SK-N-SH (cell line): ENCODE measurements at regions not wholly inside any gene's neighbourhood (a gene's known extent, or its start where the extent isn't known, plus 50 kb on each side); places are given as distances from the start of the nearest gene placed in this dataset.

Source experiments
- CTCF ChIA-PET: fragments of 300-600, 350-600 bp; formaldehyde crosslinking; extraction: SDS; loops from one replicate; lab custom pipeline; 2021; lab: Yijun Ruan, JAX
- POLR2A ChIA-PET: fragments of 350-600 bp; sonication (Branson Sonifier 250); formaldehyde crosslinking; extraction: SDS; loops from one replicate; lab custom pipeline; 2020; ENCODE audit warnings: antibody characterized with exemption, inconsistent platforms; lab: Yijun Ruan, JAX
- DNase-seq: peaks from one replicate; pipeline ENCODE4 v3.0.0; 2012
- H2AFZ ChIP-seq: fragments of 200-600 bp; sonication (generic); 2 replicates; pipeline ENCODE4 v1.8.1; 2016; ENCODE audit warnings: antibody characterized with exemption, mild to moderate bottlenecking, low read depth
- H3F3A ChIP-seq: fragments of 200-600 bp; sonication (generic); replicated peaks from 2 replicates; pipeline ENCODE3; 2016; ENCODE audit warnings: antibody characterized with exemption, mild to moderate bottlenecking; ENCODE audit not compliant: insufficient read depth
- H3K27ac ChIP-seq, 2 experiments: fragments of 200-500 bp in 1 of 2; fragments of 200-600 bp in 1 of 2; sonication (Bioruptor generic) in 1 of 2; sonication (generic), shearing (Covaris generic) in 1 of 2; 2 replicates each; pipeline versions ENCODE4 v1.5.1 to v1.6.1; 2014 to 2016; ENCODE audit warnings: low read depth in 2 of 2, inconsistent platforms in 1 of 2, low read length in 1 of 2, mild to moderate bottlenecking in 1 of 2, mixed read lengths in 1 of 2
- H3K27me3 ChIP-seq: fragments of 200-600 bp; sonication (generic), shearing (Covaris generic); 2 replicates; pipeline ENCODE4 v1.6.1; 2016; ENCODE audit warnings: mixed run types; ENCODE audit not compliant: insufficient read depth
- H3K36me3 ChIP-seq, 2 experiments: fragments of 200-500 bp in 1 of 2; fragments of 200-600 bp in 1 of 2; sonication (Bioruptor generic) in 1 of 2; sonication (generic) in 1 of 2; replicated peaks in 1 of 2; 2 replicates each; pipeline versions ENCODE3 to v1.5.1; 2014 to 2016; ENCODE audit warnings: low read length in 1 of 2, mild to moderate bottlenecking in 1 of 2; ENCODE audit not compliant: insufficient read depth in 2 of 2, control insufficient read depth in 1 of 2
- H3K4me1 ChIP-seq, 2 experiments: fragments of 200-500 bp in 1 of 2; fragments of 200-600 bp in 1 of 2; sonication (Bioruptor generic) in 1 of 2; sonication (generic), shearing (Covaris generic) in 1 of 2; 2 replicates each; pipeline versions ENCODE4 v1.5.1 to v1.6.1; 2014 to 2016; ENCODE audit warnings: low read depth in 1 of 2, low read length in 1 of 2, mixed run types in 1 of 2; ENCODE audit not compliant: insufficient read depth in 2 of 2, control insufficient read depth in 1 of 2
- H3K4me2 ChIP-seq: fragments of 200-600 bp; sonication (generic), shearing (Covaris generic); 2 replicates; pipeline ENCODE4 v1.6.1; 2017; ENCODE audit warnings: mixed run types
- H3K4me3 ChIP-seq, 2 experiments: fragments of 200-500 bp in 1 of 2; fragments of 200-600 bp in 1 of 2; sonication (Bioruptor generic) in 1 of 2; sonication (generic), shearing (Covaris generic) in 1 of 2; 2 replicates each; pipeline versions ENCODE4 v1.5.1 to v1.8.1; 2014 to 2016; ENCODE audit warnings: low read depth in 2 of 2, inconsistent platforms in 1 of 2, low read length in 1 of 2, mild to moderate bottlenecking in 1 of 2, mixed read lengths in 1 of 2, moderate library complexity in 1 of 2
- H3K79me2 ChIP-seq: fragments of 200-600 bp; sonication (generic); 2 replicates; pipeline ENCODE4 v1.8.1; 2017; ENCODE audit warnings: mild to moderate bottlenecking; ENCODE audit not compliant: insufficient read depth
- H3K9ac ChIP-seq: fragments of 200-600 bp; sonication (generic); 2 replicates; pipeline ENCODE4 v1.6.1; 2017; ENCODE audit warnings: mixed run types
- H3K9me2 ChIP-seq: fragments of 200-600 bp; sonication (generic); 2 replicates; pipeline ENCODE4 v1.6.1; 2017; ENCODE audit warnings: mixed run types
- H3K9me3 ChIP-seq: fragments of 200-600 bp; sonication (generic); 2 replicates; pipeline ENCODE4 v1.6.1; 2017; ENCODE audit warnings: mixed run types, mild to moderate bottlenecking, moderate library complexity
- H4K20me1 ChIP-seq: fragments of 200-600 bp; sonication (generic); 2 replicates; pipeline ENCODE4 v1.6.1; 2017; ENCODE audit warnings: mild to moderate bottlenecking, mixed run types; ENCODE audit not compliant: insufficient read depth
- CHD2 ChIP-seq: fragments of 150-350 bp; IDR thresholded peaks from 2 replicates; pipeline ENCODE4 v1.6.1; 2018; ENCODE audit warnings: low read length; ENCODE audit not compliant: partially characterized antibody
- CTCF ChIP-seq: fragments of 200-600 bp; sonication (generic); IDR thresholded peaks from 2 replicates; pipeline ENCODE4 v1.6.1; 2017; ENCODE audit warnings: antibody characterized with exemption, mild to moderate bottlenecking, moderate library complexity
- ELF1 ChIP-seq: IDR thresholded peaks from 2 replicates; pipeline ENCODE4 v1.4.0; 2012
- EP300 ChIP-seq, 2 experiments: IDR thresholded peaks; 2 replicates each; pipeline versions ENCODE4 v1.4.0 to v1.6.1; 2012; ENCODE audit warnings: borderline replicate concordance in 1 of 2, low read depth in 1 of 2, low read length in 1 of 2
- GABPA ChIP-seq: IDR thresholded peaks from 2 replicates; pipeline ENCODE4 v1.4.0; 2012; ENCODE audit warnings: low read depth, mild to moderate bottlenecking
- GATA2 ChIP-seq: sonication (generic); formaldehyde crosslinking; IDR thresholded peaks from 2 replicates; pipeline ENCODE4 v1.5.0; 2020; ENCODE audit warnings: mild to moderate bottlenecking, missing genetic modification reagents
- JUND ChIP-seq: IDR thresholded peaks from 2 replicates; pipeline ENCODE4 v1.4.0; 2012
- MAX ChIP-seq: IDR thresholded peaks from 2 replicates; pipeline ENCODE4 v1.4.0; 2012; ENCODE audit warnings: low read depth
- NFIC ChIP-seq: IDR thresholded peaks from 2 replicates; pipeline ENCODE4 v1.4.0; 2012; ENCODE audit warnings: borderline replicate concordance
- NRF1 ChIP-seq: IDR thresholded peaks from 2 replicates; pipeline ENCODE4 v1.6.1; 2012; ENCODE audit warnings: low read depth, mild to moderate bottlenecking, low read length
- POLR2AphosphoS5 ChIP-seq: IDR thresholded peaks from 2 replicates; pipeline ENCODE4 v1.6.1; 2012; ENCODE audit warnings: low read depth, low read length
- RFX5 ChIP-seq: IDR thresholded peaks from 2 replicates; pipeline ENCODE4 v1.6.1; 2012; ENCODE audit warnings: mild to moderate bottlenecking, improper control_type of control experiment, low read length
- RXRA ChIP-seq: IDR thresholded peaks from 2 replicates; pipeline ENCODE4 v1.4.0; 2012; ENCODE audit warnings: low read depth, mild to moderate bottlenecking, borderline replicate concordance
- SIN3A ChIP-seq: IDR thresholded peaks from 2 replicates; pipeline ENCODE4 v1.6.1; 2012; ENCODE audit warnings: low read depth, mild to moderate bottlenecking, low read length, moderate library complexity, borderline replicate concordance
- USF2 ChIP-seq: fragments of 150-350 bp; IDR thresholded peaks from 2 replicates; pipeline ENCODE4 v1.6.1; 2017; ENCODE audit warnings: antibody characterized with exemption, low read length, low read depth, borderline replicate concordance
- YY1 ChIP-seq: IDR thresholded peaks from 2 replicates; pipeline ENCODE4 v1.4.0; 2012; ENCODE audit warnings: low read depth, mild to moderate bottlenecking
- ZBTB33 ChIP-seq: IDR thresholded peaks from 2 replicates; pipeline ENCODE4 v1.4.0; 2012; ENCODE audit warnings: low read depth, borderline replicate concordance
- WGBS: methylation state at CpG from one replicate; pipeline ENCODE4 v1.1.6; 2017; ENCODE audit warnings: low lambda C conversion rate; 5-methylcytosine and 5-hydroxymethylcytosine counted together

- CTCF ChIA-PET = no interaction called here
- Histone ChIP-seq H2AFZ (no peak overlapping the region), H3K4me3 (no peak overlapping the region), H3K9me3 (no peaks in the 10 kb centered on the region), H3K79me2 (no peaks in the 10 kb centered on the region), H3K27ac (no peak overlapping the region), H3K4me1 (peaks cover 0 to 4% of the 10 kb centered on the region in 2 experiments; a peak in 2 of 4 replicates), H3K9me2 (no peaks in the 10 kb centered on the region), H3K4me2 (no peak overlapping the region), H3K9ac (no peak overlapping the region), H3K27me3 (no peaks in the 10 kb centered on the region)
- WGBS = 70% methylated on average over 1 of the region's 1 CpG
- DNase-seq = no peak
- TF ChIP-seq NFIC (no peak), MAX (no peak), CTCF (no peak), JUND (no peak), ZBTB33 (no peak)
- TF ChIP-seq, all 33 proteins: peak for 0
- POLR2A ChIA-PET = no interaction called here
- Histone ChIP-seq H3F3A (no peaks in the 10 kb centered on the region), H4K20me1 (no peaks in the 10 kb centered on the region), H3K36me3 (no peaks in the 10 kb centered on the region)
Observed at GRCh38 chr2:7692657-7693161, 775.5 kb downstream of the RNF144A start.

GRCh38 chr2:7693246-7694075, 776.2 kb downstream of the RNF144A start:
- H3K79me2 ChIP-seq = no peaks in the 10 kb centered on the region
- WGBS = 72% methylated on average over 9 of the region's 9 CpGs
- no peaks in the 10 kb centered on the region for H4K20me1 ChIP-seq
- DNase-seq = no peak
- no peak overlapping the region for H3K4me3 ChIP-seq
- no peak overlapping the region for H3K4me2 ChIP-seq
- no peaks in the 10 kb centered on the region for H3K9me3 ChIP-seq
- H3K36me3 ChIP-seq = no peaks in the 10 kb centered on the region
- TF ChIP-seq CTCF = no peak
- TF ChIP-seq ELF1 = no peak
- no peak for TF ChIP-seq EP300 (IDR thresholded peaks at IDR 0.05; ENCODE audit: borderline replicate concordance in 1 of 2, low read depth in 1 of 2, low read length in 1 of 2)
- TF ChIP-seq POLR2AphosphoS5 = no peak
- TF ChIP-seq USF2 = no peak
- no peak for TF ChIP-seq NRF1
- TF ChIP-seq YY1 = no peak
- TF ChIP-seq SIN3A = no peak
- TF ChIP-seq GABPA = no peak
- no peak for TF ChIP-seq RFX5
- TF ChIP-seq CHD2 = no peak
- no peak for TF ChIP-seq RXRA
- TF ChIP-seq GATA2 = no peak
- no peaks in the 10 kb centered on the region for H3K9me2 ChIP-seq
- no peaks in the 10 kb centered on the region for H3F3A ChIP-seq
- no peak overlapping the region for H3K27ac ChIP-seq
- CTCF ChIA-PET = no interaction called here
- no peak overlapping the region for H2AFZ ChIP-seq
- H3K27me3 ChIP-seq = no peaks in the 10 kb centered on the region
- H3K9ac ChIP-seq = no peak overlapping the region
- POLR2A ChIA-PET = no interaction called here
- H3K4me1 ChIP-seq = peaks cover 0 to 4% of the 10 kb centered on the region in 2 experiments; a peak in 2 of 4 replicates
